Liver (tissue), 8 donors: ENCODE measurements at regions not wholly inside any gene's neighbourhood (a gene's known extent, or its start where the extent isn't known, plus 50 kb on each side); places are given as distances from the start of the nearest gene placed in this dataset.
A peak's percentile ranks its signal among the peaks of the same experiment; 100 is the strongest.

Source experiments
- DNase-seq: peaks from one replicate; pipeline ENCODE4 v3.0.0-alpha.2; 2017; ENCODE audit warnings: low spot score
- H3K27ac ChIP-seq, 2 donors: one replicate each; pipeline ENCODE4 v1.7.0; 2013; ENCODE audit warnings: inconsistent platforms in 2 of 2, low read length in 2 of 2, control low read depth in 1 of 2, low read depth in 1 of 2, mild to moderate bottlenecking in 1 of 2
- H3K27me3 ChIP-seq, 4 donors: one replicate each; pipeline versions ENCODE4 v1.6.1 to v1.7.0; 2013; ENCODE audit warnings: low read length in 3 of 4, inconsistent platforms in 1 of 4, mild to moderate bottlenecking in 1 of 4, moderate library complexity in 1 of 4; ENCODE audit not compliant: control insufficient read depth in 4 of 4, insufficient read depth in 4 of 4
- H3K36me3 ChIP-seq, 4 donors: one replicate each; pipeline versions ENCODE4 v1.6.1 to v1.7.0; 2013; ENCODE audit warnings: low read length in 3 of 4, mild to moderate bottlenecking in 3 of 4, low read depth in 1 of 4, moderate library complexity in 1 of 4; ENCODE audit not compliant: control insufficient read depth in 4 of 4, insufficient read depth in 3 of 4
- H3K4me1 ChIP-seq, 4 donors: one replicate each; pipeline versions ENCODE4 v1.6.1 to v1.7.0; 2013; ENCODE audit warnings: low read length in 3 of 4, mild to moderate bottlenecking in 3 of 4, moderate library complexity in 1 of 4; ENCODE audit not compliant: control insufficient read depth in 4 of 4, insufficient read depth in 4 of 4
- H3K4me3 ChIP-seq, 3 donors: one replicate each; pipeline versions ENCODE4 v1.6.1 to v1.7.0; 2013; ENCODE audit warnings: low read length in 3 of 3, control low read depth in 1 of 3, low read depth in 1 of 3, mild to moderate bottlenecking in 1 of 3
- H3K9ac ChIP-seq, 2 donors: one replicate each; pipeline ENCODE4 v1.7.0; 2013; ENCODE audit warnings: low read length in 2 of 2, mild to moderate bottlenecking in 2 of 2, moderate library complexity in 2 of 2, control low read depth in 1 of 2, low read depth in 1 of 2
- H3K9me3 ChIP-seq, 4 donors: one replicate each; pipeline versions ENCODE4 v1.6.1 to v1.7.0; 2013; ENCODE audit warnings: low read length in 3 of 4; ENCODE audit not compliant: control insufficient read depth in 4 of 4
- ATF3 ChIP-seq: IDR thresholded peaks from 2 replicates; pipeline ENCODE4 v1.6.1; 2016; ENCODE audit warnings: antibody characterized with exemption
- CTCF ChIP-seq: fragments of 150-350 bp; IDR thresholded peaks from 2 replicates; pipeline ENCODE4 v1.5.1; 2017; ENCODE audit warnings: improper control_type of control experiment, low read depth, low read length; ENCODE audit not compliant: missing input control
- EGR1 ChIP-seq, 2 donors: IDR thresholded peaks; 2 replicates each; pipeline ENCODE4 v1.6.1; 2016 to 2018; ENCODE audit warnings: antibody characterized with exemption in 2 of 2, low read depth in 2 of 2
- FOXA1 ChIP-seq: IDR thresholded peaks from 2 replicates; pipeline ENCODE4 v1.6.1; 2016; ENCODE audit warnings: antibody characterized with exemption
- FOXA2 ChIP-seq: IDR thresholded peaks from 2 replicates; pipeline ENCODE4 v1.6.1; 2016; ENCODE audit warnings: antibody characterized with exemption
- GABPA ChIP-seq, 2 donors: IDR thresholded peaks in 1 of 2; conservative IDR thresholded peaks in 1 of 2; 2 replicates each; pipeline ENCODE4 v1.6.1; 2016; ENCODE audit warnings: antibody characterized with exemption in 2 of 2, mild to moderate bottlenecking in 1 of 2, moderate library complexity in 1 of 2
- HNF4A ChIP-seq, 2 donors: conservative IDR thresholded peaks; 2 replicates each; pipeline ENCODE4 v1.6.1; 2016; ENCODE audit warnings: antibody characterized with exemption in 2 of 2, mild to moderate bottlenecking in 2 of 2
- HNF4G ChIP-seq: IDR thresholded peaks from 2 replicates; pipeline ENCODE4 v1.6.1; 2016; ENCODE audit warnings: antibody characterized with exemption
- JUND ChIP-seq, 2 donors: IDR thresholded peaks; 2 replicates each; pipeline ENCODE4 v1.6.1; 2016; ENCODE audit warnings: antibody characterized with exemption in 2 of 2
- MAX ChIP-seq: IDR thresholded peaks from 2 replicates; pipeline ENCODE4 v1.6.1; 2016; ENCODE audit warnings: antibody characterized with exemption
- NR2F2 ChIP-seq: IDR thresholded peaks from 2 replicates; pipeline ENCODE4 v1.6.1; 2016; ENCODE audit warnings: antibody characterized with exemption
- RAD21 ChIP-seq, 2 donors: IDR thresholded peaks; 2 replicates each; pipeline ENCODE4 v1.6.1; 2016; ENCODE audit warnings: antibody characterized with exemption in 2 of 2, mild to moderate bottlenecking in 2 of 2
- REST ChIP-seq: IDR thresholded peaks from 2 replicates; pipeline ENCODE4 v1.6.1; 2016; ENCODE audit warnings: antibody characterized with exemption, mild to moderate bottlenecking
- RXRA ChIP-seq, 2 donors: IDR thresholded peaks; 2 replicates each; pipeline ENCODE4 v1.6.1; 2017 to 2018; ENCODE audit warnings: antibody characterized with exemption in 2 of 2, mild to moderate bottlenecking in 1 of 2
- SP1 ChIP-seq: IDR thresholded peaks from 2 replicates; pipeline ENCODE4 v1.6.1; 2018; ENCODE audit warnings: antibody characterized with exemption, mild to moderate bottlenecking
- TAF1 ChIP-seq: conservative IDR thresholded peaks from 2 replicates; pipeline ENCODE4 v1.6.1; 2016; ENCODE audit warnings: antibody characterized with exemption, mild to moderate bottlenecking
- YY1 ChIP-seq: IDR thresholded peaks from 2 replicates; pipeline ENCODE4 v1.6.1; 2016; ENCODE audit warnings: antibody characterized with exemption, mild to moderate bottlenecking
- ZBTB33 ChIP-seq: IDR thresholded peaks from 2 replicates; pipeline ENCODE4 v1.6.1; 2016; ENCODE audit warnings: antibody characterized with exemption
- WGBS: extraction: QIAGEN DNeasy Blood & Tissue Kit; methylation state at CpG from one replicate; pipeline ENCODE4 v1.1.7; 2013; 5-methylcytosine and 5-hydroxymethylcytosine counted together
- donor health status: healthy.
- donor health status: healthy.
- donor health status: healthy.
- donor health status: healthy.
- donor health status: healthy.

- Histone ChIP-seq H3K36me3 (no peaks in the 10 kb centered on the region), H3K4me3 (no peak overlapping the region), H3K27ac (no peak overlapping the region), H3K27me3 (no peaks in the 10 kb centered on the region), H3K9ac (no peak overlapping the region), H3K9me3 (peaks cover 0 to 3% (median under 1%) of the 10 kb centered on the region in 4 donors), H3K4me1 (peaks cover 4 to 26% (median 9%) of the 10 kb centered on the region in 4 donors)
- 73% methylated on average over 2 of the region's 2 CpGs for WGBS
- no peak for DNase-seq
- no peak for TF ChIP-seq HNF4A (conservative IDR thresholded peaks at IDR 0.05)
- no peak for TF ChIP-seq ATF3
- TF ChIP-seq FOXA1, result no peak
- no peak for TF ChIP-seq RAD21 (IDR thresholded peaks at IDR 0.05)
- TF ChIP-seq SP1, result no peak
- TF ChIP-seq MAX, result no peak
- TF ChIP-seq NR2F2, result no peak
- no peak for TF ChIP-seq GABPA (IDR thresholded peaks at IDR 0.05 in 1 of 2, conservative IDR thresholded peaks at IDR 0.05 in 1 of 2)
- no peak for TF ChIP-seq YY1
- no peak for TF ChIP-seq FOXA2
- TF ChIP-seq JUND (IDR thresholded peaks at IDR 0.05), result no peak
- TF ChIP-seq EGR1 (IDR thresholded peaks at IDR 0.05; ENCODE audit: low read depth in 2 of 2), result no peak
- no peak for TF ChIP-seq REST
- TF ChIP-seq ZBTB33, result no peak
These were observed 317.5 kb downstream of the PIK3R1 start for GRCh38 chr5:68533051-68533450.

- Histone ChIP-seq H3K9ac (peak overlapping the region in 1 of 2 donors; percentile 24), H3K9me3 (no peaks in the 10 kb centered on the region), H3K27ac (no peak overlapping the region), H3K4me3 (peak overlapping the region in 1 of 3 donors; percentile 48), H3K27me3 (no peaks in the 10 kb centered on the region), H3K4me1 (peaks cover 4 to 26% (median 9%) of the 10 kb centered on the region in 4 donors), H3K36me3 (no peaks in the 10 kb centered on the region)
- 76% methylated on average over 5 of the region's 5 CpGs for WGBS
- DNase-seq, result no peak
- no peak for TF ChIP-seq JUND (IDR thresholded peaks at IDR 0.05)
- no peak for TF ChIP-seq FOXA1
- TF ChIP-seq ATF3, result no peak
- no peak for TF ChIP-seq TAF1
- no peak for TF ChIP-seq HNF4G
- TF ChIP-seq GABPA (IDR thresholded peaks at IDR 0.05 in 1 of 2, conservative IDR thresholded peaks at IDR 0.05 in 1 of 2), result no peak
- no peak for TF ChIP-seq CTCF
- no peak for TF ChIP-seq RXRA (IDR thresholded peaks at IDR 0.05)
- no peak for TF ChIP-seq ZBTB33
- no peak for TF ChIP-seq REST
- no peak for TF ChIP-seq SP1
These were observed 318.1 kb downstream of the PIK3R1 start for GRCh38 chr5:68533571-68534084.
